Hematopoietic multipotent progenitor cell treated with erythropoietin and hydrocortisone succinate and interleukin-3 and kit ligand, for 4 days (in vitro differentiated cells): ENCODE measurements at regions not wholly inside any gene's neighbourhood (a gene's known extent, or its start where the extent isn't known, plus 50 kb on each side); places are given as distances from the start of the nearest gene placed in this dataset.

Experiments used
- DNase-seq: peaks from one replicate; pipeline ENCODE4 v3.0.0-alpha.2; 2015

DNA sequence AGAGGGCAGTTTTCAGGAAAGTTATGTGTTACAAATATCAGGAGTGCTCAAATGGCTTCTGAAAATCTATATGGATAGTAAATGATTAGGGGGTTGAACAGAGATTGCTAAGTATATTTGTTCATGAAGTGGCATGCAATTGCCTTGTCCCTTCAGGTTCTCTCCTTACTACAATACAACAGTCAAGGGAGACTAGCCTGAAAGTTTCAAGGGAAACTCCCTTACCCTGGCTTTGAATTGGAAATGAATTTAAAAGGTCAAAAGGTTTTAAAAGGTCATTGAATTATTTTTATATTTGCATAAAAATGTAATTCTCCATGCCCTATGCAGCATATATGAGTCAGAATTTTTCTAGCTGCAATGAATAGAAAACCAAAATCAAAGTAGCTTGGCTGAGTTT, 253.1 kb upstream of the SYT1 start:
- no peak for DNase-seq

GRCh38 chr12:78612190-78612589, 252.4 kb upstream of the SYT1 start:
- DNase-seq = no peak

DNA sequence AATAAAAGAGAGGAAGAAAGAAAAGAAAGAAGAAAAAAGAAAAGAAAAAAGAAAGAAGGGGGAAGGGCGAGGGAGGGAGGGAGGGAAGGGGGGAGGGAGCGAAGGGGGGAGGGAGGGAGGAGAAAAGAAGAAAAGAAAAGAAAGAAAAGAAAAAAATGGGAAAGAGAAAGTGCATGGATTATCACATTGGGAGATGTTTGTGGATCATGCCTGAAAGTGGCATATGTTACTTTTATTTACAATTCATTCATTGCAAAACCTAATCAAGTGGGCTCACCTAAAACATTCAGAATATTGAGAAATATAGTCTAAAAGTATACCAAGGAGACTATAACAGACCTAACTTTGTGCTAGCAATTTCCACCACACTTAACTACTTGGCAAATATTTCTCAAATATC, 246.9 kb upstream of the SYT1 start:
- DNase-seq = no peak

DNA sequence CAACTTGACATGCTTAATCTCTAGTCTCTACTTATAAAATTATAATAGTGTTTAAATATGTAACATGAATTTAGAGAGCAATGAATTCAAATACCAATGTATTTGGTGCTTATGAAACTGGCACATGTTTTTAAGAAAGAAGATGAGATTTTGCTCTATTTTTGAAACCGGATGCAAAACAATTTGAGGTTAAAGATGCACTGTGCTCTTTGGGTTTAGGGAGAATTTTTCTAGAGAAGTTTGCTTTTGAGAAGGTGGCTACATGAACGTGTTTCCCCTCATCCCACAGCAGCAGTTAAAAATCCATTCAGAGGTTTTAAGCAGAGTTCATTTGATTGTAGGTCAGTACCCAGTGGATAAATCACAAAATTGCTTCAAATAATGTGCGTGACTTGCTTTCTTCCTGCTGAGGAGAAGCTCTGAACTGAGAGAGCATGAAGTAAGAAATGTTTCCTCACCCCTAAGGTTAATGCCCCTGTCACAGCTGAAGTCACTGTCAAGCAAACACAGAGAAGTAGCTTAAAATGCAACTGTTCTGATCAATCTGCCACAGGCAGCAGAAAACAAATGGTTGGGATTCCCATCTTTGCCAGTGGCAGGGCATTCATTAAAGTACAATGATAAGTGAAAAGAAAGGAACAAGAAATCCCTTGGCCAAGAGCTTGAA, 241.9 kb upstream of the SYT1 start:
- DNase-seq = no peak

- DNase-seq = no peak
These were observed 236.0 kb upstream of the SYT1 start for GRCh38 chr12:78628491-78629100.

GRCh38 chr12:78636231-78636855, 228.2 kb upstream of the SYT1 start:
- peak; percentile 55 for DNase-seq

DNA sequence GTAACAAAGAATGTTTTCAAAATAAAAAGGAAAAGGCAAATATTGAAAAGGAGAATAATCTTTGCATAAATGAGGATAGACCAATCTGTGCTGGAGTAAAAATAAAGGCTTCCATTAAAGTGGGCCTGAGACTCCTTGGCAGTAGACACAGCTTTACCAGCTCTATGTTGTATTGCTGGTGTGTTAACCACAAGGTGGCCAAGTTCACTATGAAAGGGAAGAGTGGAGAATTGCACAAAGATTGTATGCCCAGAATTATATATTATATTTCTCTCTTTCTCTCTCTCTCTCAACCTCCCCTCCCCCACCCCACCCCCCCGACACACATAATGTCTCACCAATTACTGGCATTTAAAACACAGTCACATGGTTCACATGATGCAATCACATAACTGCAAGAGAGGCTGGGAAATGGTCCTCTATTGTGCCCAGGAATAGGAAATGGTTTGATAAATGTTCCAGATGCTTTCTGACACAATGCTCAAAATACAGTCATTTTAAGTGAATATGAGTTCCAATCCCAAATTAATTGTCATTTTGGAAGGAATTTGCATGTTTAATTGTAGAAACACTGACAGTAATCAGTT, 222.6 kb upstream of the SYT1 start:
- DNase-seq = peak; percentile 1

DNA sequence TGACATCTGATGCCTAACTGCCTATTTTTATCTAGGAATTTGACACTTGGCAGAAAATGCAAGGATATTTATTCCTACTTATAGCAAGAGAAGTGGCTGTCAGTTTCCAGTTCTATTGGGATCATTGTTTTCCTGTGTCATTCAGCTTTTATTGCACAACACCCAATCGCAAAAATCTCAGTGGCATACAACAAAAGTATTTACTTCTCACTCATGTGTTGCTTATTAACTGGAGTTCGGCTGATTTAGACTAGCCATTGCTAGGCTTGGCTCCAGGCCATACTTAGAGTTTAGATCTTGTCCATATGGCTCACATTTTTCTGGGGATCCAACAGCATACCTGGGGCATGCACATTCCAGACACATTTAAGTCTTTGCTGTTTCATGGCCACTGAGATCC, 218.6 kb upstream of the SYT1 start:
- no peak for DNase-seq

- no peak for DNase-seq
These were observed 212.8 kb upstream of the SYT1 start for GRCh38 chr12:78651755-78652154.

DNA sequence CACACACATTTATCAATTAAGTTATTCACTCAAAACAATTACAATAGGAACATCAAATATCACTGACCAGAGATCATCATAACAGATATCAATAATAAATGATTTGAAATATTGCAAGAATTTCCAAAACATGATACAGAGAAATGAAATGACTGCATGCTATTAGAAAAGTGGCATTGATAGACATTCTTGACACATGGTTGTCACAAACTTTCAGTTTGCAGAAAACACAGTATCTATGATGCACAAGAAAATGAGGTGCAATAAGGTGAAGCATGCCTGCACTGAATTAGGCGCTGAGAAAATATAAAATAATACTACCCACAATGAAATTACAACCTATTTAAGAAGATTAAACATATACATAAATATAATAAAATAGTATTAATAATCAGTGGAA, 198.0 kb upstream of the SYT1 start:
- DNase-seq = no peak

GRCh38 chr12:78671295-78671694, 193.3 kb upstream of the SYT1 start:
- DNase-seq = no peak

DNA sequence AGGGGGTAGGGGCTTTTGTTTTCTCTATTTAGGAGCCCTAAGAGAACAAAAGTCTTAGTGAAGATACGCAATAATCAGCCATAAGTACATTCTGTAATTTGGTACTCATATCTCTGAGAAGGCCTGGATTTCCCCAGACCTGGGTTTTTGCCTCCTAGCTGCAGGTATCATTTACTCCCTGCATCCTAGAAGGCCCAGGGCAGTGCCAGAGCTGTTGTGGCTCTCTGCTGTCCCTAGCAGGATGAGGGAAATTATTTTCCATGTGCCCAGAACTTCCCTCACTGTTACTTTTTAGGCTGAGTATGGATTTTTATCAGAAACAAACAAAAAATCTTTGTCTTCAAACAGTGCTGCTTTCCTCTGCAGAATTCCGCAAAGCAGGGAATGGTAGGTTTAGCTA, 192.5 kb upstream of the SYT1 start:
- DNase-seq = no peak

GRCh38 chr12:78674311-78675090, 190.1 kb upstream of the SYT1 start:
- DNase-seq = no peak

DNA sequence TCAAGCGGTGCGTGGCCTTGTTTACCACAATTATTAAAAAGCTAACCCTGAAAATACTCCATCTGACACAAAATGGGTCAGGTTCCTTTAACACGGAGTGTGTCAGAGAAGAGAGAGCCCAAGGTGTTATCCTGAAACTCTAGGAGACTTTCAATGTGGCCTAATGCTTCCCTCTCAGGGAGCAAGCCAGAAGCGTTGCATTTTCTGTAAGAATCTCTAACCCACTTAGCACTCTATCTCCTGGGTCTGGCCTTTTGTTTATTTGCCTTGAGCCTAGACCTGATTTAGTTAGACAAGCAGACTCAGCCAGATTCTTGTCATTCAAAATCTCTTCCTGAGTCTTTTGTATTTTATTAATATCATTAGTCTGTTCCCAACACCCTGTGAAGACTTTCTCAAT, 184.0 kb upstream of the SYT1 start:
- no peak for DNase-seq

GRCh38 chr12:78683031-78683430, 181.5 kb upstream of the SYT1 start:
- no peak for DNase-seq

- no peak for DNase-seq
These were observed 180.9 kb upstream of the SYT1 start for GRCh38 chr12:78683626-78684025.

- DNase-seq = no peak
These were observed 180.2 kb upstream of the SYT1 start for GRCh38 chr12:78684419-78684818.

DNA sequence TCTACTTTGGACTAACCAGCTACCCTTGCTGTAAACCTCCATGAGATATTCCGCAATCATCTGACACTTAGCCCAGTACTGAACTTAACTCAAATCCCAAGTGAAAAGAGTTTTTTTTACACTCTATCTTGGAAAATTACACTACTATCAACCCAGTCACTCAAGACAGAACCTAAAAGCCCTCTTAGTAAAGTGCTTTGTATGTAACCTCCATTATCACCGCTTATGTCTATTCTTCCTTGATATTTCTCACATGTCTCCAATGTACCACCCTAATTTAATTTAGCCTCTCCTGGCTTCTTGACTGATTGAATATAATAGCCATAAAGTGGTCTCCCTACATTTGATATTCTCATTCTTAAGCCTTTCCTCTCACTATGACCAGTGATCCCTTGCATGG, 168.8 kb upstream of the SYT1 start:
- no peak for DNase-seq

DNA sequence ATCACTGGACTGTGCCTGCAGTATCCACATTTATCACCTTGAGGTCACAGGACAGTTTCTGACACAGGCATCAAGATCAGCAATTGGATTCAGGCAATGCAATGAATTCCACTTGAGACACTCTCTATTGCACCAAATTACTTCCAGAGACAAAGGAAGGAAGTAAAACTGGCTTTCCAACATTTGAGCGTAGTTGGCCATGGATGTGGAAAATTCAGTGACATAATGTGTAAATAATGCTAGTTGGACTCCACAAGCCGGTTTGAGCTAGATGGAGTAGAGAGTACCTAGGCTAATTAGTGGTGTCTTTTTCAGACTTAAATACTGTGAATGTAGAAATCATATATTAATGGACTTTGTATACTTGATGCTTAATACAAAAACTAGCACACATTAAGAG, 168.3 kb upstream of the SYT1 start:
- no peak for DNase-seq

DNA sequence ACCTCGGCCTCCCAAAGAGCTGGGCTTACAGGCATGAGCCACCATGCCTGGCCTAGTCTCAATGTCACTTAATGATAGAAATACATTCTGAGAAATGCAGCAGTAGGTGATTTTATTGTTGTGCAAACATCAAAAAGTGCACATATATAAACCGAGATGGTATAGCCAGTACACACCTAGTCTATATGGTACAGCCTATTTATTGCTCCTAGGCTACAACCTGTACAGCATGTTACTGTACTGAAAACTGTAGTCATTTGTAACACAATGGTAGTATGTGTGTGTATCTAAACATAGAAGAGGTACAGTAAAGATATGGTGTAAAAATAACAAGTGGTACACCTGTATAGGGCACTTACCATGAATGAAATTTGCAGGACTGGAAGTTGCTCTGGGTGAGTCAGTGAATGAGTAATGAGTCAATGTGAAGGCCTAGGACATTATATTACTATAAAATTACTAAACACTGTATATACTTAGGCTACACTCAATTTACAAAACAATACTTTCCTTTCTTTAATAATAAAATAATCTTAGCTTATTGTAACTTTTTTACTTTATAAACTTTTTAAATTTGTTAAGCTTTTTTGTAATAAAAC, 166.7 kb upstream of the SYT1 start:
- DNase-seq = no peak

- DNase-seq = no peak
These were observed 165.8 kb upstream of the SYT1 start for GRCh38 chr12:78698747-78699146.

- DNase-seq = no peak
These were observed 164.0 kb upstream of the SYT1 start for GRCh38 chr12:78700565-78700964.
